Fibroblast of skin of left biceps (primary cell): ENCODE measurements at regions not wholly inside any gene's neighbourhood (a gene's known extent, or its start where the extent isn't known, plus 50 kb on each side); places are given as distances from the start of the nearest gene placed in this dataset.
A peak's percentile ranks its signal among the peaks of the same experiment; 100 is the strongest.

ENCODE experiments used
- DNase-seq, 2 experiments: peaks; one replicate each; pipeline ENCODE4 v3.0.0-alpha.2; 2013; ENCODE audit warnings: low read depth in 2 of 2

DNA sequence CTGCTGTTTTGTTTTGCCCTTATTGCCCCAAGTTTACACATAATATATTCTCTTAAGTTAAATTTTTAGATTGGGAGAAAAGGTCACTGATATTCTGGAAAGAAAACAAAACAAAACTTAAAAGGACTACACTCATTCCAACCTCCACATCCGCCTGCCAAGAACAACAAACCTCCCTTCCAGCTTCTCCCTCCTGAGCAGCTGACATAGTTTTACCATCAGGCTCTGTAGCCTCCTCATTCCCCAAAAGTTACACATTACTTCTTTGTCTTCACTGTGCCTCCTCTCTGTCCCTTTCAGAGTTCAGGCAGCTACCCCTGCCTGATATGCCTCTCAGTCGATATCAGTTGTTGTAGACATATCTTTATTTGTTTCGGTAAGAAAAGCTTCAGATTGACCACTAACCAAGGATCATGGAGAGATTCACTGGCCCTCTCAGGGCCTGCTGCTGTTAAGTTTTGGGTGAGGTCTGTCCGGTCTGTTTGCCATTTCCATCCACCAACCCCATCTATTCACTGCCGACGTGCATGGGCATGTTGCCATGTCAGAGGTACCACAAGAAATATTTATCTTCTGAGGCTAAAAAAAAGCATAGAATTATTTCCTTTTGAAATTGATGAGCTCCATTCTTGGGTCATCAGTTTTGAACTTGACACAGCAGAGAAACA, 164.1 kb downstream of the GASK1B start:
- DNase-seq: no peak

DNA sequence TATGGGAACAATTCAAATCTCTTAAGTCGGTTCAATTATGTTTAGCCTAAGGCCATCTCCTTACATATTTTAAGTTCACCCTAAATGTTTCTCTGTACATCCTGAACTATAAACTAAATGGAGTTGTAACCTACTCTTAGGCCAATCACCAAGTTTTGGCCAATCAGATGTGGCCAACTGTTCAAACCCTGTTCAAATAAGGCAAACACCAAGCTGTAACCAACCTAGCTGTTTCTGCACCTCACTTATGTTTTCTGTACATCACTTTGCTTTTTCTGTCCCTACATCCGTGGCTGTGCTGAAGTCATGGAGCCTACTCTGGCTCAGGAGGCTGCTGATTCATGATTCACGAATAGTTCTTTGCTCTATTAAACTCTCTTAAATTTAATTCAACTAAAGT, 165.3 kb downstream of the GASK1B start:
- DNase-seq: no peak

DNA sequence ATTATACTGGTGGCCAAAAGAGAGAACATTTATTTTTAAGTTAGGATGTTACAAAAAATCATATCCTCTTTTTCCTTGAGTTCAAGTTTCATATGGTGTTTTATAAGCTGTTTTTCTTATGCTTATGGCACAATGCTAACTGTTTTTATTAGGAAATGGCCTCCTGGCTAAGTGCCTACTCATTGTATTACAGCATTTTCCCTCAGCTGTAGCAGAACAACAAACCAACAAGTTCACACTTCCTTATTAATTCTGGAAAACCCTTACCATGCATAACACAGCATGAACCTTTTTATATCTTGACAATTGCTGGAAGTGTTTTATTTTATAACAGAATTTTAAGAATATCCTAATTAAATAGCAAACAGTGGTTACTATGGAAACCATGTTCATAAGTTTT, 165.8 kb downstream of the GASK1B start:
- no peak for DNase-seq

DNA sequence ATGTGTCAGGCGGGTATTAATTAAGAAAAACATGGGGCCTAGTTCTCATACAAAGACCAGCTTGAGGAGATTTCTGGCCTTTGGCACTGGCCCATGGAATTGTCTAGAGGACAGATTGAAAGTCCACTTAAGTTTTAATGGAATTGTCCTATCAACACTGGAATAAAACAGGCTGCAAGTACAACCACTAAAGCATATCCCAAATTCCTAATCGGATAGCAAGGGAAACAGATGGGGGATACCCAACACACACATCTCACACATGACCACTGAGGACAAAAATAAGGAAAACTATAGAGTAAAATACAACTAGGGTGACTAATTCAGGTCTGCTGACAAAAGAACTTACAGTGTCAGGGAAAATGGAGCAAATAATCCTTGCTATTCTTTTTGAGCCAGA, 167.8 kb downstream of the GASK1B start:
- DNase-seq: no peak

DNA sequence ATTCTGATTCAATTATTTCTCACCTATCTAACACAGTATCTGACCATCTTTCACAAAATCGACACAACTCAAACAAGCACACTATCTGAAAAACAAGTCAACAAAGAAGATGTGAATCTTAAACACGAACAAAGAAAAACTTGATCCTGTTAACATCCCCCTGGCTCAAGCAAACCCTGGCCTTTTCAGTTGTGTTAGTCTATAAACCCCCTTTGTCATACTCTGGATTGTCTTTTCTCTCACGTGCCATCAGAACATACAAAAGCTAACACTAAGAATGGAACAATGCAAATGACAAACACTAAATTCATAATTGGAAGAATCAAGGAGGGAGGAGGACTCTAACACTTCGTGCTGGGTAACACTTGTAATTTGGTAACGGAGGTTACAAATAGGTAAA, 168.7 kb downstream of the GASK1B start:
- no peak for DNase-seq

DNA sequence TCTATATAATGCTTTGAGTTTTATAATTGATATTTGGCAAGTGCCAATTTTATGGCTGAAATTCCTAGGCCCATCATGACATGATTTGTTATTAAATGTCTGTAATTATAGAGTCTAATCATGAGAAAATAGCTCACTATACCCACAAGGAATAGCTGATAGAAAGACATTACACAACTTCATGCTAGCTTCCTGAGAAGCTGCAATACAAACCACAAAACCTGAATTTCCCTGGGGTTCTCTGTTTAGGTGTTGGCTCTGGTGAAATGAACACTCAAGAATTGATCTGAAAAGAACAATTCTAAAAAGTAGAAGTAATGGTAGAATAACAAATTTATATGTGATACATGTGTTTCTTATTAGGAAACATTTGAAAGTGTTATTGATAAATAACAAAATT, 169.6 kb downstream of the GASK1B start:
- DNase-seq: no peak

DNA sequence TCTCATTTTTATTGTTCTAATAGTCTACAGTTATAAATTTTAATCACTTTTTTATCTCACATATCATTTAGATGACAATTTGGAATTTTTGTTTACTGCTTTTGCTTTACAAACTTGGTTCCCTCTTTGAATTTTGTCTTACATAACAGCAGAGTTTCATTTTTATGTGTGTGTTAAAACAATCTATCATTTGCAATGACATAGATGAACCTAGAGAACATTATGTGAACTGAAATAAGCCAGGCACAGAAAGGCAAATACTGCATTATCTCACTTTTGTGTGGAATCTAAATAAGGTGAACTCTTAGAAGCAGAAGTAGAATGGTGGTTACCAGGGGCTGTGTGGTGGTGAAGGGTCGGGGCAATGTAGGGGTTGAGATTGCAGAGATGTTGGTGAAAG, 170.7 kb downstream of the GASK1B start:
- DNase-seq: no peak

DNA sequence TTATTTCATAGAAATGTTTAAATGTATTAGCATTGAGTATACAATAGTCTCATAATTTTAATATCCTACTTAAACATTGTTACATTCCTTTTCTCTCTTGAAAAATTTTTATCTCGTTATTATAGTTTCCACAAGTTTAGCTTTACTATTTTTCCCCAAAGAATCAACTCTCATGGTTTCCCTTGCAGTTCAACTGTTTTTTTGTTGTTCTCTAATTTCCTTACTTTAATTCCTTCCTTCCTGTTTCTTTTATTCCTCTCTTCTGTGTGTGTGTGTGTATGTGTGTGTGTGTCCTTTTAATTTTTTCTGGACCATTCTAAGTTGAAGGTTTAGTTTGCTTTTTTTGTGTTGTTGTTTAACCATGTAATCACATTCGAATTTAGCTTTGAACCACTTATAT, 171.1 kb downstream of the GASK1B start:
- DNase-seq: no peak

DNA sequence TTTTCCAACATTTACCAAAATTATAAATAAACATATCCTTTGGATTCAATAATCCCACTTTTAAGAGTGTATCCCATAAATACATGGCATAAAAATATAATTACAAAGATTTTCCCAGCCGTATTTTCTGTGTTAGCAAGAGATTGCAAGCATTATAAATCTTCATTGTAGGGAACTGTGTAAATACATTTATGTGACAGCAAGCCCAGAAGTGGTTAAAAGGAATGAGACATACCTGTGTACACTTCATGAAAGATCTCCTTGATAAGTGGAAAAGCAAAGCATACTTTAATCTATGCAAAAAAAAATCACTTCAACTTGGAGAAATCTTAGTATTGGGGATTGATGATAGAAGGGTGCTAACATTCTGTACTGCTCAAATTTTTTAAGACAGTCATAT, 173.1 kb downstream of the GASK1B start:
- no peak for DNase-seq

DNA sequence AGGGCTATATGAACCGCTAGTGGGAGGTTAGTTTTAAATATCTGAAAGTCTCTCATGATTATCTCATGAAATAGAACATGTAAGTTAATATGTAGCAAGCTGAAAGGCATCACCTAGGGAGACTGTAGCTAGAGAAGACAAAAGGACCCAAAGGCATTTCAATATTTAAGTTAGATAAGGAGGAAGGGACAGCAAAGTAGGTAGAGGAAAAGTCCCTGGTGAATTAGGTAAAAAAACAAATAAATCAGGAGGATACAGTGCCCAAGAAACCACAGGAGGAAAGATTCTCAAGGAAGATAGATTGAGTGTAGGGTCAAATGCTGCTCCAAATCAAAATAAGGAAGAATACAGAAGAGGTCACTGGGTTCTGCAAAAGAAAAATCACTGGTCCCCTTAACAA, 175.5 kb downstream of the GASK1B start:
- no peak for DNase-seq

DNA sequence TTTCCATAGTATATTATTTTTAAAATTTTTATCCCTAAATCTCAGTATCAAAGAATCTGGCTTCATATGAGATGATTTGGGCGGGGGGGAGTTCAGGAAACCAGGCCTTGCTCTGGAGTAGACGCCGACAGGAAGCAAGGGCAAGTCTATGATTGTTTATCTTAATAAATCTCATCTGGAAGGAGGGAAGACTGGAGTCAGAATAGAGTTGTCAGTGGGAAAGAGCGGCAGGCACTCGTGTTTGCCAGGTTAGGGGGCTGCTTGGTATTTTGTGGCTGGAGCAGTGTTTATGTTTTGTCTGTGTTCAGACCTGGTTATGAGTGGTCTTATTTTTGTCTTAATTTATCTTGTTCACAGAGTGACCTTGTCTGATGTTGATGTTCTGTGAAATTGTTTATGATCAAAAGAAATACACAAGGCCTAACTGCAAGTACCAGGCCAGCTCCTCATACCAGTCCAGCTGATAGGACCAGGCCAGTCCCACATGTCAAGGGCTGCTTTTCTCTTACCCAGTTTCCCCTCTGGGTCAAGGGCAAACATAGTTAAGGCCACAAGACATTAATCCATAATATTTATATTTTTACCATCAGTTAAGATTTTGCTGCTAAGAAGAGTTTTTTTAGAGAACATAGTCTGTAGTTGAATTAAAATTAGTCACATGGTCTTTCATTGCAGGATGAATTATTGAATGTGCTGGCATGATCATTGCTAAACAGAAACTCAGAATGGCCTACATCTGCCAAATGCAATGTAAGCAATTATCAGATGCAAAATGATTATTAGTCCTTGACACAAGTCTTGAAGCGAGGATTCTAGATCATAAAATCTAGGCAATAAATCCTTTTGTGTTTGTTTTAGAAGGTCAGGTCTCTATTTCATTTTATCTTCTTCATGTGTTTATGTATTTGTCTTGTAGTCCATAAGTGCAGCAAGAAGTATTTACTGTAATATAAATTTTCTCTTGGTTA, 176.5 kb downstream of the GASK1B start:
- no peak for DNase-seq

DNA sequence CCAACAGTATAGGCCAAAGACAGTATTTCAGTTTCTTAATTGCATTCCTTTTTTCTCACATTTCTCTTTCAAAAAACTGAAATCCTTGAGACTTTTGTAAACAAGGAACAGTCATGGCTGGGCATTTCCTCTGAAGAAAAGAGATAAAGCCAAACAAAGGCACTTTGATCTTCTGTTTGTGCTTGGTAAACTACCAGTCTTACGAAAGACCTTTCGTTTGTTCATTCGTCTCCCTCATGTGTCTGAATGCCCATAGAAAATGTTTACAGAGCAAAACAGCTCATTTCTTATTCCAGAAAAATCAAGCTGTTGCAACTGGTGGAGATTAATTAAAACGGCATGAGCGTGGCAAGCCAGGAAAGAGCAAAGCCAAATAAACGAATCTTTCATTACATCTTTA, 178.0 kb downstream of the GASK1B start:
- DNase-seq: no peak

DNA sequence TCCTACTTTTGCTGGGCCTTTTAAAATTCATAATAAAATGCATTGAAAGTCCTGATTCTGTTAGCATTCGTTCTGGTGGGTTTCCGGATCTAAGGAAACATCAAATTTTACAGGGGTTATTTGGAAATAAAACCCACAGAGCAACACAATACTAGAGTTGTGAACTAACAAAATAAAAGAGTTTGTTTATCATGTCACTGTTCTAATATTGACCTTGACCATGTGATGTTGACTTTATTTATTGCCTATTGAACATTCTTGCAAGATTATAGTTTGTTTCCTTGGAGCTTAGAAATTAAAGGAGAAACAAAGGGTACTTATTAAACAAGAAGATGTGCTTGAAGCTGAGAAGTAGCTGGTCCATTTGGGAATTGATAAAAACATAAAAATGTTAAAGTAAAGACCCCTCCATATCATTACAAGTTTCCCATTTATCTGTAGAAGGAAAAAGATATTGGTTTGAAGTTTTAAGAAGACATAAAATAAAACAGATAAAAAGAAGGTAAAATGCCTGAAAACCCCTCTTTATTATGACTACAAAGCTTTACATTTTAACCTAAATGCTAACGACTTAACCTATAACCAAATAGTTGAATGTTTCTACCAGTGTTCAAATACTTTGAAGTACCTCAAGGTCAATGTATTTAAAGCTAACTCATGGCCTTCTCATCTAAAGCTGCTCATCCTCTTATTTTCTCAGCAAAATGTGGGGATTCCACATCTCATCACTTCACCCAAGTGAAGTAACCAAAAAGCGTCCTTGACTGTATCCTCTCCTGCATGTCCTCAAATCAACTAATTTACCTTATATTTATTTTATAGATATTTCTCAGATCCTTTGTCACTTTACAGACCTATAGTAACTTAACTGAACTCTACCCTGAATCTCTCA, 179.6 kb downstream of the GASK1B start:
- DNase-seq: no peak

DNA sequence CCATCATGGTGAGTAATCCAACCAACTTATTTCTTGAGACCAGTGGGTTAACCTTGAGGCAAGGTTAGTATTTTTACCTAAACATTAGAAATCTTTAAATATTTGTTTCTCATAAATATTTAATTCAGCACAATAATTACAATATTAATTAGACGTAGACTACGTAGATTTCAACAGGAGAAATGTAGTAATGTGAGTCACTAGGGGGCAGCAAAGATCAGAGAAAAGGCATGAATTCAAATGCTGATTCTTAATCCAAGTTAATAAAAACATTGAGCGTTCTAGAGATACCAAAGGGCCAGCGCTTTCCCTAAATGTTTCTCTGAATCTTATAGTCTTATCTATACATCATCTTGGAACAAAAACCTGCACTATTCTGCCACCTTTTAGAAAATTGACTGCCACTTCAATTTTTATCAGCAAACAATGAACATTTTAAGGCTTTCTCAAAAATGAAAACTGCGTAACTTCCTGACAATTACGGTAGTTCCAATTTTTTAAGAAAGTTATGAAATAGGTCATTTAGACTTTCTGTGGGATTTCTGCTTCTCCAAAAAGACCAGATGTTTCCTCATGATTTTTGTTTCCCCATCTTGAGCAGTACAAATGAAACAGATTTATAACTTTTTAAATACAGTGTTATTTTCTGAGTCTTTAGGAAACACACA, 180.7 kb downstream of the GASK1B start:
- no peak for DNase-seq

DNA sequence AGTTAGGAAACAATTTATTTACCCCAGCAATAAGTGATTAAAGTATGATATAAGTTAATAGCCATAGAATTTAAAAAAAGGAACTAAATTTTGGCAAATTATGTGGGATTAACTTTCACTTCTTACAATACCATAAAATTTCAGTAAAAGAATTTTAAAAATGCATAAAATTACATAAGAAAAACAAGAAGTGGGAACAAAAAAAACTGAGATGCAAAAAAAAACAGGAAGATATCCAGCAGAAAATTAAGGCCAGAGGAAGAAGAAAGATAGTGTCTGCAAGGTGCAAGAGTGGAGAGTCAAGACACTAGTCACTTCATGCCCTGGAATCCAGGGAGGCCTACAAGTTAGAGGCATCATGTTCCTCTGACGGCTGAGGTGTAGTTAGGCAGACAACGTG, 184.2 kb downstream of the GASK1B start:
- no peak for DNase-seq

DNA sequence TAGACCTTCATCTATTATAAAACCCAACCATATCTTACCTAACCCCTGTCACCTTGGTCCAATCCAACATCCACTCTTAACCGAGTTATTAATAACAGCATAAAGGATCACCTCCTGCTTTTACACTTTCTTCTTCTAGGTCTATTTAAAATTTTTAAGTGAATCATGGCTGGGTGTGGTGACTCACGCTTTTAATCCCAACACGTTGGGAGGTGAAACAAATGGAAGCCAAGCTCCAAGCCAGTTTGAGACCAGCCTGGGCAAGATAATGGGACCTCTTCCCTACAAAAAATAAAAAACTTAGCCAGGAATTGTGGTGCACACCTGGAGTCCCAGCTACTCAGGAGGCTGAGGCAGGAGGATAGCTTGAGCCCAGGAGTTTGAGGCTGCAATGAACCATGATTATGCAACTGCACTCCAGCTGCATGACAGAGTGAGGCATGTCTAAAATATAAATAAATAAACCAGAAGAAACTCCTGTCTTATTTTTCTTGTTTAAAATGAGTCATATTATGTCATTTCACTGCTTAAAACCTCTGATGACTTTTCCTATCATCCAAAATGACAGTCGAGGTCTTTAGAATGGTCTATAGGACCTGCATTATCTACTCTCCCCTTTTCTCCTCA, 188.4 kb downstream of the GASK1B start:
- DNase-seq: no peak

DNA sequence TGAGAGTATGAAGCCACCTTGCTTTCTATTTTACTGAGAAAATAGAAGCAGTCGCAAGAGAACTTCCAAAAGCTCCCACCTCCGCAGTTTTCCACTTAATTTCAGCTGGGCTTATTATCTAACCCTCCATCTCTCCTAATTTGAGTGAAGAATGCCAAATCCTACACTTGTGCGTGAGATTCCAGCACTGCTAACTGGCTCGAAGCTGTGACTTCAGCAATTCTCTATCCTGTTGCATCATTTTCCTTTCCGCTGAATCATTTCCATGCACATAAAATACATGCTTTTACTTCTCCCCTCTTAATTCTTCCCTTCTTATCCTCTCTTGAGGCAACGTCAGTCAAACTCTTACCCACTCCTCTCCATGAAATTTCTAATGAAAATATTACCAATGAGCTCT, 189.5 kb downstream of the GASK1B start:
- no peak for DNase-seq

DNA sequence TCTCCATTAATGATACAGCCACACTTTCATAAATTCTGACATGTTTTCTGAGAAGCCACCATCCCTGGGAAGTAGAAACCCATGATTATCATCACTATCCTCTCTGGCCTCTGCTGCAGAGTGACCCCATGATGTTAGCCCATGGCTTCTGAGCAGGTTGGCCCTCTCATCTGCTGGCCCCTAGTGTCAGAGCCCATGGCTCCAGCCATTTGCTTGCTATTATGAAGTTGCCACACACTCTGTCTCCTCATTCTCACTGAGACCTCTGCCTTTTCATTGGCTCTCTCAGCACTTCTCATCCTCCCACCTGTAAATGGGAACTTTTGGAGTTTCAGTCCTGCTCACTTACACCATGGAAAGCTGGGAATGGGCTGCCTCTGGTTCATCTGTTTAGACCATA, 192.7 kb downstream of the GASK1B start:
- DNase-seq: no peak

DNA sequence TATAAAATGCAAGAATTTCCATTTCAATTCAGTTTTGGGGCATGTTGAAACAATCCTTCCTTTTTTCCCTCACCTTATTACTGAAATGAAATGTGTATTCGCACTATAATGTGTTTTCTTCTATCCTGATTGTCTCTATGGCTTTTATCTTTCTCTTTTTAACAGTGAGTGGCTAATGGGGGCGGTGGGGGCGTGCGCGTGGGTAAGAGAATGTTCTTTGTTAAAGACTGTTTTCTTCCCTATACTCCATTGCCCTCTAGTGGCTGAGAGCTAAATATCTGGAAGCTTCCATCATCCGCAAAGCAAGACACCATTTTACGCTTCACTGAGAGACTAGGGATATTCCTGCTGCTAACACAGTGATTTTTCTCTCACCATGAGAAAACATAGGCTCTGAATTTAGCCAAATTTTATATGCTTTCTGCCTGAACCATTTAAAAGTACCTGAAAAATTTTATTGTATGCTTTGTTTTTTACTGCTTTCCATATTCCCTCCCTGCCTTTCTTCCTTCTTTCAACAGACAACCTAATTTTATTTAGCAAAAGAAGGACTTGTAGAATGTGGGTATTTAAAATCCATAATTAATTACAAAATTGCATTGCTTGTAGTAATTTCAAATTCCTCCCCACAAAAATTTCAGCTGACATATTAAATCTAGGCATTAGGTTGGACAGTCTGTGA, 194.0 kb downstream of the GASK1B start:
- DNase-seq: peak in 1 of 2 experiments; percentile 38

DNA sequence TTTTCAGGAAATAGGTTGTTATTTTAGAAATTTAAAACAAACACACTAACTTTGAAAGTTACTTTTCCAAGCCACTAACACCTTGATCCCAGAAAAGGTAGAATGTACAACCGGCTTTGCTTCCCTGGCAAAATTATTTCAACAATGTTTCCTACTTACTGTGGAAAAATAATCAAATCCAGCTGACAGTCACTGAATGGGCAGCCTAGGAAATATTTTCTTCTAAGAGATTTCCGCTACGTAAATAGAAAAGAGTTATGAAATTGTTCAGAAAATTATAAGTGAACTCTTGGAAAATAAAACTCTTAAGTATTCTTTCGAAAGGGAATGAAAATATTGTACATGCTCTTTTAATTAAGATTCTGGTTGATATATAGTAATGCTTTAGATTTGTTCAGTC, 195.7 kb downstream of the GASK1B start:
- DNase-seq: peak in 1 of 2 experiments; percentile 23

DNA sequence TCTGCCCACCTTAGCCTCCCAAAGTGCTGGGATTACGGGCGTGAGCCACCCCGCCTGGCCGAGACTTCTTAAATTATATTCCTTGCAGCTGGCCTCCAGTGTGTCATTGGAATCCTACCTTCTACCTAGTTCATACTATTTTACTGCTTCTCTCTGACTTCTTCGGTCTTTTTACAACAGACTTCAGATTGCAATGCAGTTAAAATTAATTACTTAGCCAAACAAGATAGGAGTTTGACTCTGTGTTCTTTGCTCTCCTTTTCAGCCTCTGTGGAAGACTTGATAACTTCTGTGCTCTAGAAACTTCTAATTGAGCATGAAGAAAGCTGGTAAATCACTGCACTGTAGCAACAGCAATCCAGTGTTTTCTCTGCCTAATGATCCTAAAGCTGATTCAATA, 199.5 kb downstream of the GASK1B start:
- no peak for DNase-seq
